H1 (cell line): ENCODE measurements at regions not wholly inside any gene's neighbourhood (a gene's known extent, or its start where the extent isn't known, plus 50 kb on each side); places are given as distances from the start of the nearest gene placed in this dataset.
"Not testable (repeated sequence)": the region's sequence is repeated elsewhere in the genome, so short reads cannot be mapped to it uniquely, and the experiment has no call there.

ENCODE experiments used
- CTCF ChIA-PET: fragments of 300-600 bp; sonication (Branson Sonifier 250); formaldehyde crosslinking; loops from one replicate; lab custom pipeline; 2021; ENCODE audit not compliant: partially characterized antibody; lab: Charles Lee
- POLR2A ChIA-PET: fragments of 300-600 bp; sonication (Branson Sonifier 250); formaldehyde crosslinking; loops from one replicate; lab custom pipeline; 2021; ENCODE audit warnings: inconsistent platforms; ENCODE audit not compliant: partially characterized antibody; lab: Charles Lee
- DNase-seq, 2 experiments: peaks; one replicate each; pipeline versions ENCODE4 v3.0.0 to v3.0.0-alpha.2; 2010 to 2022; ENCODE audit warnings: low spot score in 2 of 2, low read depth in 1 of 2, mixed read lengths in 1 of 2
- FAIRE-seq: peaks from 2 replicates; lab custom pipeline; 2011; peaks lifted over from hg19 to GRCh38; lab: Jason Lieb, UNC
- H2AFZ ChIP-seq: 2 replicates; pipeline ENCODE4 v1.8.1; 2012; ENCODE audit warnings: low read length, inconsistent platforms
- H2AK5ac ChIP-seq: 2 replicates; pipeline ENCODE4 v1.6.1; 2013; ENCODE audit warnings: low read depth, low read length
- H2BK120ac ChIP-seq: replicated peaks from 2 replicates; pipeline ENCODE3; 2013; ENCODE audit warnings: low read depth, low read length, inconsistent platforms
- H2BK12ac ChIP-seq: 2 replicates; pipeline ENCODE4 v1.6.1; 2013; ENCODE audit warnings: low read depth, low read length
- H2BK15ac ChIP-seq: 2 replicates; pipeline ENCODE4 v1.6.1; 2013; ENCODE audit warnings: low read length
- H2BK20ac ChIP-seq: 2 replicates; pipeline ENCODE4 v1.6.1; 2013; ENCODE audit warnings: low read length
- H2BK5ac ChIP-seq: 2 replicates; pipeline ENCODE4 v1.6.1; 2013; ENCODE audit warnings: low read depth, low read length
- H3K14ac ChIP-seq: 2 replicates; pipeline ENCODE4 v1.6.1; 2013; ENCODE audit warnings: inconsistent platforms; ENCODE audit not compliant: insufficient read length
- H3K18ac ChIP-seq: 2 replicates; pipeline ENCODE4 v1.6.1; 2013; ENCODE audit warnings: low read length; ENCODE audit errors: extremely low read depth
- H3K23ac ChIP-seq: 2 replicates; pipeline ENCODE4 v1.6.1; 2013; ENCODE audit warnings: inconsistent platforms; ENCODE audit not compliant: insufficient read length
- H3K23me2 ChIP-seq: 2 replicates; pipeline ENCODE4 v1.6.1; 2013; ENCODE audit warnings: low read depth, low read length
- H3K27ac ChIP-seq: 2 replicates; pipeline ENCODE4 v1.6.1; 2011; ENCODE audit warnings: low read depth, low read length, inconsistent platforms
- H3K27me3 ChIP-seq, 4 experiments: replicated peaks in 1 of 4; 1 replicate in 1 of 4; 2 replicates in 3 of 4; pipeline versions ENCODE4 v1.6.1 to v1.8.1; 2011 to 2013; ENCODE audit warnings: low read length in 3 of 4, mild to moderate bottlenecking in 3 of 4, inconsistent platforms in 2 of 4, mixed read lengths in 2 of 4, moderate library complexity in 1 of 4; ENCODE audit not compliant: control insufficient read depth in 3 of 4, insufficient read depth in 3 of 4; ENCODE audit errors: extremely low read depth in 1 of 4
- H3K36me3 ChIP-seq, 4 experiments: 2 replicates each; pipeline versions ENCODE4 v1.6.1 to v1.8.1; 2011 to 2013; ENCODE audit warnings: mild to moderate bottlenecking in 4 of 4, low read length in 3 of 4, moderate library complexity in 2 of 4, control low read depth in 1 of 4, inconsistent platforms in 1 of 4; ENCODE audit not compliant: insufficient read depth in 4 of 4, control insufficient read depth in 2 of 4
- H3K4ac ChIP-seq: replicated peaks from 2 replicates; pipeline ENCODE3; 2013; ENCODE audit warnings: low read length, low read depth, mixed read lengths, inconsistent platforms; ENCODE audit not compliant: insufficient read length
- H3K4me1 ChIP-seq, 4 experiments: replicated peaks in 1 of 4; 1 replicate in 1 of 4; 2 replicates in 3 of 4; pipeline versions ENCODE4 v1.6.1 to v1.8.1; 2011 to 2013; ENCODE audit warnings: low read length in 3 of 4, inconsistent platforms in 2 of 4, mixed read lengths in 1 of 4; ENCODE audit not compliant: insufficient read depth in 4 of 4, control insufficient read depth in 3 of 4
- H3K4me2 ChIP-seq, 2 experiments: 2 replicates each; pipeline versions ENCODE4 v1.6.1 to v1.8.1; 2011 to 2013; ENCODE audit warnings: low read depth in 2 of 2, low read length in 2 of 2, control low read depth in 1 of 2, inconsistent platforms in 1 of 2, mild to moderate bottlenecking in 1 of 2; ENCODE audit not compliant: insufficient read depth in 1 of 2
- H3K4me3 ChIP-seq, 4 experiments: fragments of 200-600, 300-600 bp in 1 of 4; sonication (generic), shearing (Covaris generic), sonication (Bioruptor Twin) in 1 of 4; 2 replicates each; pipeline versions ENCODE4 v1.5.1 to v1.8.1; 2011 to 2016; ENCODE audit warnings: low read length in 4 of 4, low read depth in 3 of 4, control low read depth in 2 of 4, inconsistent platforms in 2 of 4, mild to moderate bottlenecking in 2 of 4, mixed read lengths in 1 of 4, moderate library complexity in 1 of 4; ENCODE audit not compliant: insufficient read depth in 2 of 4; ENCODE audit errors: extremely low read depth in 1 of 4
- H3K56ac ChIP-seq: replicated peaks from 2 replicates; pipeline ENCODE3; 2013; ENCODE audit warnings: low read depth, mild to moderate bottlenecking, mixed read lengths, low read length, inconsistent platforms; ENCODE audit not compliant: insufficient read length
- H3K79me1 ChIP-seq: 2 replicates; pipeline ENCODE4 v1.6.1; 2013; ENCODE audit warnings: low read depth, low read length, control low read depth
- H3K79me2 ChIP-seq, 2 experiments: 2 replicates each; pipeline versions ENCODE4 v1.6.1 to v1.8.1; 2012 to 2013; ENCODE audit warnings: low read length in 2 of 2, mild to moderate bottlenecking in 2 of 2, inconsistent platforms in 1 of 2; ENCODE audit not compliant: insufficient read depth in 2 of 2, control insufficient read depth in 1 of 2
- H3K9ac ChIP-seq, 4 experiments: replicated peaks in 1 of 4; 1 replicate in 1 of 4; 2 replicates in 3 of 4; pipeline versions ENCODE4 v1.6.1 to v1.8.1; 2011 to 2013; ENCODE audit warnings: low read depth in 3 of 4, low read length in 3 of 4, control low read depth in 2 of 4, mild to moderate bottlenecking in 2 of 4, moderate library complexity in 2 of 4, inconsistent platforms in 1 of 4; ENCODE audit errors: extremely low read depth in 1 of 4
- H3K9me3 ChIP-seq, 2 experiments: 2 replicates each; pipeline versions ENCODE4 v1.6.1 to v1.8.1; 2012 to 2013; ENCODE audit warnings: mild to moderate bottlenecking in 2 of 2, moderate library complexity in 2 of 2, control low read depth in 1 of 2, inconsistent platforms in 1 of 2, low read depth in 1 of 2, low read length in 1 of 2, mixed read lengths in 1 of 2; ENCODE audit not compliant: insufficient read depth in 2 of 2
- H4K20me1 ChIP-seq, 2 experiments: replicated peaks in 1 of 2; 2 replicates each; pipeline versions ENCODE3 to v1.8.1; 2011 to 2013; ENCODE audit warnings: inconsistent platforms in 2 of 2, low read length in 2 of 2, mild to moderate bottlenecking in 1 of 2; ENCODE audit not compliant: insufficient read depth in 2 of 2, control insufficient read depth in 1 of 2
- H4K5ac ChIP-seq: 2 replicates; pipeline ENCODE4 v1.6.1; 2013; ENCODE audit warnings: low read length, low read depth, mixed read lengths, inconsistent platforms; ENCODE audit not compliant: insufficient read length
- H4K8ac ChIP-seq: 2 replicates; pipeline ENCODE4 v1.8.0; 2013; ENCODE audit warnings: mild to moderate bottlenecking, moderate library complexity, low read length, inconsistent platforms; ENCODE audit not compliant: insufficient read depth; ENCODE audit errors: extremely low read depth
- H4K91ac ChIP-seq: replicated peaks from 2 replicates; pipeline ENCODE3; 2013; ENCODE audit warnings: low read length, mixed read lengths, inconsistent platforms; ENCODE audit not compliant: insufficient read length
- WGBS, 2 experiments: shearing (Covaris generic) in 1 of 2; methylation state at CpG; one replicate each; pipeline versions ENCODE4 v1.1.6 to v1.1.7; 2013 to 2015; ENCODE audit warnings: low lambda C conversion rate in 2 of 2, mixed read lengths in 2 of 2, inconsistent platforms in 1 of 2, low coverage in 1 of 2, missing lambda C conversion rate in 1 of 2; ENCODE audit not compliant: insufficient replicate concordance in 2 of 2, insufficient coverage in 1 of 2, insufficient read length in 1 of 2; ENCODE audit errors: extremely low coverage in 1 of 2, missing lambda C conversion rate in 1 of 2; 5-methylcytosine and 5-hydroxymethylcytosine counted together

DNA sequence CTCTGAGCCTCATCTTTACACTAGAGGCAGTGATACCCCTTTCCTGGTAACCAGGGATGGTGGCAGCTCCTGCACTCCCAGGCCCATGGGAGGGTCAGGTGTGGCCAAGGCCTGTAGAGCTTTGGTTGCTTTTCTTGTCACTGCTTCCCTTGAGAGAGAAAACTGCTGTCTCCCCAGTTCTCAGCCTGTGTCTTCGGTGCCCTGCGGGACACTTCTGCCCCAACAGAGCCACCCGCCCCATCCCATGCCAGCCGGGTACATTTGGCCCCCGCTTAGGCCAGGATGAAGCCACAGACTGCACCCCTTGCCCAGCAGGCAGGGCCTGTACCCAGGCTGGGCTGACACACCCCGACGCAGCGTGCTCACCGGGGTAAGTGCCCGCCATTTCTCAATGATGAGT, 117.4 kb upstream of the MTLN start:
- H4K91ac ChIP-seq, H3K79me1 ChIP-seq, H3K23ac ChIP-seq, H3K4me1 ChIP-seq, H4K5ac ChIP-seq, H3K4me3 ChIP-seq, FAIRE-seq, H2BK120ac ChIP-seq, H3K18ac ChIP-seq, H3K27ac ChIP-seq, H2AFZ ChIP-seq, H3K4me2 ChIP-seq, H3K79me2 ChIP-seq, H4K8ac ChIP-seq, H3K56ac ChIP-seq, H3K14ac ChIP-seq, H2BK12ac ChIP-seq, H4K20me1 ChIP-seq, H3K36me3 ChIP-seq, H3K4ac ChIP-seq, H2BK15ac ChIP-seq, DNase-seq, H3K9ac ChIP-seq, H2AK5ac ChIP-seq, H2BK20ac ChIP-seq, CTCF ChIA-PET, H2BK5ac ChIP-seq, H3K9me3 ChIP-seq, H3K23me2 ChIP-seq, POLR2A ChIA-PET, H3K27me3 ChIP-seq: not testable (repeated sequence)
- WGBS, 2 experiments, result no CpG with 5 or more reads among the region's 10 CpGs

DNA sequence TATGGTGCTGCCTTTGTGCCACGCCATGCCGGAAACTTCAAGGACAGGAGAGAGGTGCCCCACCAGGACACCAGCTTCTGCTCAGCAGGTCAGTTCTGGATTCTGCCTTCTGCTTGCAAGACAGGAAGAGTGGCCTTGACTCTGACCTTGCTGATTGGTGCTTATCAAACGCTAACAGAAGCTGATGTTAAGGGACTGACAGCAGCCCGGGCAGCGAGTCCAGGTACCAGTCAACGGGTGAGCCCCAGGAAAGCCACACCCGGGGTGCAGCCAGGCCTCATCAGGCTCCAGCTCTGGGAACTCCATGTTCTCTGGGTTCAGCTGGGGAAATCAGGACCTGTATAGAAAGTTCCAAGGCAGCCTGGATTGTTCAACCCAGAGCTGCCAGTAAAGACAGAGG, 116.8 kb upstream of the MTLN start:
- H3K36me3 ChIP-seq, POLR2A ChIA-PET, H4K8ac ChIP-seq, H3K4me3 ChIP-seq, H2AFZ ChIP-seq, H2BK20ac ChIP-seq, H2BK5ac ChIP-seq, H3K27ac ChIP-seq, H4K20me1 ChIP-seq, FAIRE-seq, H3K4ac ChIP-seq, H3K79me2 ChIP-seq, H2BK12ac ChIP-seq, H2BK15ac ChIP-seq, H2BK120ac ChIP-seq, DNase-seq, H3K23me2 ChIP-seq, H3K4me2 ChIP-seq, H3K9ac ChIP-seq, H2AK5ac ChIP-seq, H3K23ac ChIP-seq, H3K14ac ChIP-seq, H4K91ac ChIP-seq, H4K5ac ChIP-seq, H3K4me1 ChIP-seq, H3K9me3 ChIP-seq, H3K56ac ChIP-seq, H3K27me3 ChIP-seq, CTCF ChIA-PET, H3K79me1 ChIP-seq, H3K18ac ChIP-seq: not testable (repeated sequence)
- WGBS, 2 experiments, result 84% methylated on average over 5 of the region's 7 CpGs; no CpG with 5 or more reads in 1 of the 2 experiments
